OCI-LY1 (cell line): ENCODE measurements at regions not wholly inside any gene's neighbourhood (a gene's known extent, or its start where the extent isn't known, plus 50 kb on each side); places are given as distances from the start of the nearest gene placed in this dataset.
"Not testable (repeated sequence)": the region's sequence is repeated elsewhere in the genome, so short reads cannot be mapped to it uniquely, and the experiment has no call there.

Experiments
- H2AFZ ChIP-seq: fragments of 200-600 bp; sonication (generic), shearing (Covaris generic); 2 replicates; pipeline ENCODE4 v1.6.0; 2014; ENCODE audit warnings: antibody characterized with exemption, mild to moderate bottlenecking, low read length
- H3F3A ChIP-seq: fragments of 200-600 bp; sonication (generic), shearing (Covaris generic); 2 replicates; pipeline ENCODE4 v1.6.0; 2014; ENCODE audit warnings: mild to moderate bottlenecking, antibody characterized with exemption, low read length, moderate library complexity; ENCODE audit not compliant: insufficient read depth
- H3K27ac ChIP-seq: fragments of 200-600 bp; sonication (generic); 2 replicates; pipeline ENCODE4 v1.5.1; 2014; ENCODE audit warnings: low read length, mixed run types, mild to moderate bottlenecking, low read depth; ENCODE audit not compliant: poor library complexity, severe bottlenecking
- H3K27me3 ChIP-seq: fragments of 200-600 bp; sonication (generic); 2 replicates; pipeline ENCODE4 v1.6.0; 2014; ENCODE audit warnings: antibody characterized with exemption, mild to moderate bottlenecking, low read length, moderate library complexity; ENCODE audit not compliant: insufficient read depth
- H3K36me3 ChIP-seq: fragments of 200-600 bp; sonication (generic); 2 replicates; pipeline ENCODE4 v1.6.1; 2014; ENCODE audit warnings: mild to moderate bottlenecking, antibody characterized with exemption, low read length, moderate library complexity, mixed read lengths; ENCODE audit not compliant: insufficient read depth
- H3K4me1 ChIP-seq: fragments of 200-600 bp; sonication (generic); 2 replicates; pipeline ENCODE4 v1.5.1; 2014; ENCODE audit warnings: mild to moderate bottlenecking, low read length, moderate library complexity; ENCODE audit not compliant: insufficient read depth, severe bottlenecking
- H3K4me2 ChIP-seq: fragments of 200-600 bp; sonication (generic), shearing (Covaris generic); 2 replicates; pipeline ENCODE4 v1.6.1; 2014; ENCODE audit warnings: low read length
- H3K4me3 ChIP-seq: fragments of 200-600 bp; sonication (generic); 2 replicates; pipeline ENCODE4 v1.5.1; 2014; ENCODE audit warnings: low read length, low read depth, mild to moderate bottlenecking, mixed read lengths; ENCODE audit not compliant: poor library complexity, severe bottlenecking
- H3K79me2 ChIP-seq: fragments of 200-600 bp; shearing (Covaris generic); 2 replicates; pipeline ENCODE4 v1.6.1; 2016; ENCODE audit warnings: mixed run types, low read length, mixed read lengths; ENCODE audit not compliant: insufficient read depth
- H3K9ac ChIP-seq: fragments of 200-600 bp; sonication (generic), shearing (Covaris generic); 2 replicates; pipeline ENCODE4 v1.6.1; 2014; ENCODE audit warnings: mild to moderate bottlenecking, low read length, mixed read lengths
- H3K9me2 ChIP-seq: fragments of 200-600 bp; sonication (generic), shearing (Covaris generic); 2 replicates; pipeline ENCODE4 v1.6.1; 2014; ENCODE audit warnings: low read depth, mild to moderate bottlenecking, low read length, mixed read lengths
- H3K9me3 ChIP-seq: fragments of 200-600 bp; shearing (Covaris generic); 2 replicates; pipeline ENCODE4 v1.6.1; 2014; ENCODE audit warnings: low read length, mixed read lengths
- H4K20me1 ChIP-seq: fragments of 200-600 bp; sonication (generic), shearing (Covaris generic); 2 replicates; pipeline ENCODE4 v1.6.0; 2016; ENCODE audit warnings: mild to moderate bottlenecking, low read length; ENCODE audit not compliant: insufficient read depth
- EZH2 ChIP-seq: fragments of 200-600 bp; sonication (generic), shearing (Covaris generic); IDR thresholded peaks from 2 replicates; pipeline ENCODE4 v1.8.0; 2017; ENCODE audit warnings: borderline replicate concordance, mixed run types, mild to moderate bottlenecking, antibody characterized with exemption, low read length, moderate library complexity, mixed read lengths
- TF ChIP-seq, protein P1 (sequence below): fragments of 200-600 bp; sonication (generic), shearing (Covaris generic); IDR thresholded peaks from 2 replicates; pipeline ENCODE4 v1.5.1; 2017; ENCODE audit warnings: mild to moderate bottlenecking, antibody characterized with exemption, low read length, moderate library complexity, mixed read lengths

DNA sequence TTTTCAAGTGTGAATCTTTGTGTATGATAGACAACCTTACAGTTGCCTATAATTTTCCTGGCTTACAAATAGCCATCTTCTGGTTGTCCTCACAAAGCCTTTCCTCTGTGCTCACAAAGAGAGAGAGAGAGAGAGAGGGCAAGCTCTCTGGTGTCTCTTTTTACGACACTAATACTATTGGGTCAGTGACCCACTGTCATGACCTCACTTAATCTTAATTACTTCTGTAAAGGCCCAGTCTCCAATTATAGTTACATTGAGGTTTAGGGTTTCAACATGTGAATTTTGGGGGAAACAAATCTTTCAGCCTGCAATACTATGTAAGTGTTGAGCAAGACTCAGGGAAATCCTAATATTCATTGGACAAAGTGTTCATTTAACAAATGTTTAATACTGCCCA lies 167.4 kb upstream of the COL11A1 start:
- H3K4me3 ChIP-seq = no peak overlapping the region
- no peak overlapping the region for H3K4me2 ChIP-seq
- H3F3A ChIP-seq = no peaks in the 10 kb centered on the region
- H3K36me3 ChIP-seq = no peaks in the 10 kb centered on the region
- H3K4me1 ChIP-seq = no peaks in the 10 kb centered on the region
- no peak overlapping the region for H2AFZ ChIP-seq
- H3K27ac ChIP-seq = no peak overlapping the region
- TF ChIP-seq EZH2 = no peak
- TF ChIP-seq, protein P1, sequence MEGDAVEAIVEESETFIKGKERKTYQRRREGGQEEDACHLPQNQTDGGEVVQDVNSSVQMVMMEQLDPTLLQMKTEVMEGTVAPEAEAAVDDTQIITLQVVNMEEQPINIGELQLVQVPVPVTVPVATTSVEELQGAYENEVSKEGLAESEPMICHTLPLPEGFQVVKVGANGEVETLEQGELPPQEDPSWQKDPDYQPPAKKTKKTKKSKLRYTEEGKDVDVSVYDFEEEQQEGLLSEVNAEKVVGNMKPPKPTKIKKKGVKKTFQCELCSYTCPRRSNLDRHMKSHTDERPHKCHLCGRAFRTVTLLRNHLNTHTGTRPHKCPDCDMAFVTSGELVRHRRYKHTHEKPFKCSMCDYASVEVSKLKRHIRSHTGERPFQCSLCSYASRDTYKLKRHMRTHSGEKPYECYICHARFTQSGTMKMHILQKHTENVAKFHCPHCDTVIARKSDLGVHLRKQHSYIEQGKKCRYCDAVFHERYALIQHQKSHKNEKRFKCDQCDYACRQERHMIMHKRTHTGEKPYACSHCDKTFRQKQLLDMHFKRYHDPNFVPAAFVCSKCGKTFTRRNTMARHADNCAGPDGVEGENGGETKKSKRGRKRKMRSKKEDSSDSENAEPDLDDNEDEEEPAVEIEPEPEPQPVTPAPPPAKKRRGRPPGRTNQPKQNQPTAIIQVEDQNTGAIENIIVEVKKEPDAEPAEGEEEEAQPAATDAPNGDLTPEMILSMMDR = no peak
- no peaks in the 10 kb centered on the region for H4K20me1 ChIP-seq
- no peaks in the 10 kb centered on the region for H3K9me3 ChIP-seq
- H3K79me2 ChIP-seq = no peaks in the 10 kb centered on the region
- H3K27me3 ChIP-seq = no peaks in the 10 kb centered on the region
- H3K9me2 ChIP-seq = no peaks in the 10 kb centered on the region
- no peak overlapping the region for H3K9ac ChIP-seq

DNA sequence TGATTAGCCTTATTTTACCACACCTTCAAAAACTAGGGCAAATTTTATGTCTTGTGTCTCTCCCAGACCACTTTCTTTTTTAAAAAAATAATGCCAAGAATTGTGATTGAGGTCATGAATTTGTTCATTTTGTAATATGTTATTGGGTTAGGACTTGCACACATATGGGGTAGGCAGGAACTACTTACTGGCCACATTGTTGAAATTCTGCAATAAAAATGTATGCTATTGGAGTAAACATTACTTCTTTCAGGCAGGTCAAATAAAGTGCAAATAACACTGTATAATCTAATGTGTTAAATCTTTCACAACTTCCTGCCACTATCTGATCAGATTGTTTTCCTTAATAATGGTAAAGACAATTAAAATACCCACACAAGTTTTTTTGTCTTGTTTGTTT lies 166.6 kb upstream of the COL11A1 start:
- Histone ChIP-seq H3K9me2 (no peaks in the 10 kb centered on the region), H3K36me3 (no peaks in the 10 kb centered on the region), H3K27me3 (no peaks in the 10 kb centered on the region), H2AFZ (no peak overlapping the region), H3K9ac (no peak overlapping the region), H3F3A (no peaks in the 10 kb centered on the region), H3K4me2 (no peak overlapping the region), H3K4me3 (no peak overlapping the region), H3K9me3 (no peaks in the 10 kb centered on the region), H3K4me1 (no peaks in the 10 kb centered on the region), H4K20me1 (no peaks in the 10 kb centered on the region), H3K27ac (no peak overlapping the region), H3K79me2 (no peaks in the 10 kb centered on the region)
- TF ChIP-seq EZH2 = no peak
- TF ChIP-seq, protein P1 = no peak

DNA sequence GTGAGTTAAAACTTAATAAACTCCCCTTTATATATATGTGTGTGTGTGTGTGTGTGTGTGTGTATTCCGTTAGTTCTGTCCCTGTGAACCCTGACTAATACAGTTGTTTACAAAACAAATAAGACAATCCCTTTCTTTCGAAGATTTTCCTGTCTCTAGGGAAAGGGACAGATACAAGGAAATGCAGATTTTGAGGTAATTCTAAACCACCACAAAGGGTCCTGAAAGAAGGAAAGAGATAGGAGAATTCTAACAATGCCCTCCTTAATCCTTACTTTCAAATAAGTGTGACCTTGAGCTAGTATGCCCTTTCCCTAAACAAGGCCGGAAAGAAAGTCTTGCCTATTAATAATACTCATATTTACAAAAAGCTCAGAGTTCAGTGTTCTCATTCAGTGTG lies 164.8 kb upstream of the COL11A1 start:
- Histone ChIP-seq H3K4me1 (no peaks in the 10 kb centered on the region), H3K27me3 (no peaks in the 10 kb centered on the region), H3K4me2 (no peak overlapping the region), H2AFZ (no peak overlapping the region), H3K4me3 (no peak overlapping the region), H3K9me2 (no peaks in the 10 kb centered on the region), H3K36me3 (no peaks in the 10 kb centered on the region), H3K27ac (no peak overlapping the region), H3K79me2 (no peaks in the 10 kb centered on the region), H3F3A (no peaks in the 10 kb centered on the region), H3K9ac (no peak overlapping the region), H3K9me3 (no peaks in the 10 kb centered on the region), H4K20me1 (no peaks in the 10 kb centered on the region)
- TF ChIP-seq EZH2 = no peak
- TF ChIP-seq, protein P1 = no peak

DNA sequence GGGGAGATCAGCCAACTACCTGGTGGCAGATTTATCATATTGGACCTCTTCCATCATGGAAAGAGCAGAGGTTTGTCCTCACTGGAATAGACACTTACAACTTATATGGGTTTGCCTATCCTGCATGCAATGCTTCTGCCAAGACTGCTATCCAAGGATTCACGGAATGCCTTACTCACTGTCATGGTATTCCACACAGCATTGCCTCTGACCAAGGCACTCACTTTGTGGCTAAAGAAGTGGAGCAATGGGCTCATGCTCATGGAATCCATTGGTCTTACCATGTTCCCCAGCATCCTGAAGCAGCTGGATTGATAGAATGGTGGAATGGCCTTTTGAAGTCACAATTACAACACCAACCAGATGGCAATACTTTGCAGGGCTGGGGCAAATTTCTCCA lies 163.1 kb upstream of the COL11A1 start:
- not testable (repeated sequence) for H3K9me2 ChIP-seq, H4K20me1 ChIP-seq, H3F3A ChIP-seq, H3K27ac ChIP-seq, H3K79me2 ChIP-seq, H3K9ac ChIP-seq, H3K36me3 ChIP-seq, H3K4me1 ChIP-seq, H3K4me3 ChIP-seq, H3K4me2 ChIP-seq, H2AFZ ChIP-seq, H3K27me3 ChIP-seq, H3K9me3 ChIP-seq
